ENCODE measurements at regions not wholly inside any gene's neighbourhood (a gene's known extent, or its start where the extent isn't known, plus 50 kb on each side); places are given as distances from the start of the nearest gene placed in this dataset.

GRCh38 chr4:53779025-53779424 is 187.7 kb upstream of the LNX1 start:
- TF ChIP-seq CTCF (IDR thresholded peaks at IDR 0.05) (no peak), POLR2A (IDR thresholded peaks at IDR 0.05) (no peak)
